Sigmoid colon (tissue), 4 donors: ENCODE measurements at regions not wholly inside any gene's neighbourhood (a gene's known extent, or its start where the extent isn't known, plus 50 kb on each side); places are given as distances from the start of the nearest gene placed in this dataset.

ENCODE experiments used
- CTCF ChIP-seq, 4 experiments: fragments of 450-650 bp in 3 of 4; fragments of 200-600 bp in 1 of 4; IDR thresholded peaks; one replicate each; pipeline ENCODE4 v1.5.1; 2016 to 2019; ENCODE audit warnings: antibody characterized with exemption in 4 of 4, mild to moderate bottlenecking in 3 of 4, moderate library complexity in 2 of 4
- EP300 ChIP-seq, 4 donors: sonication (generic); formaldehyde crosslinking; IDR thresholded peaks; one replicate each; pipeline ENCODE4 v1.6.1; 2017; ENCODE audit warnings: antibody characterized with exemption in 4 of 4
- POLR2A ChIP-seq, 2 donors: fragments of 450-650 bp; IDR thresholded peaks; one replicate each; pipeline ENCODE4 v1.6.1; 2016; ENCODE audit warnings: antibody characterized with exemption in 2 of 2, mild to moderate bottlenecking in 2 of 2, moderate library complexity in 2 of 2

DNA sequence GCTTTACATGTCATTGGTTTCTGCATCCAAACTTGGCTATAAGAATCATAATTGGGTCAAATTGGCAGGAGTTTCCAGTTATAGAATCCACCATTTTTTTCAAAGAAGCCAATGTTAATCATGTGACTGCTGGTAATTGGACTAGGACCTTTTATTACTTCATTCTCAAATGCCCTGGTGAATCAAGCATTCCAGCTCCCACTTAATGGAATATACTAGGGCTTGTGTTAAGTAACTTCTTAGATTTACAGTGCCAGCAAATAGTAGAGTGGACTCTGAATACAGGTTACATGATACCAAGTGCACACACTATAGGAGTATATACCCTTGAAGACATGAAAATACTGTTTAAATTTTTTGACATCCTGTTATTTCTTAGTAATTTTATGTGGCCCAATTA, 96.7 kb downstream of the NUDT12 start:
- TF ChIP-seq POLR2A (IDR thresholded peaks at IDR 0.05) (no peak), CTCF (IDR thresholded peaks at IDR 0.05) (no peak), EP300 (IDR thresholded peaks at IDR 0.05) (no peak)
